ENCODE measurements at regions not wholly inside any gene's neighbourhood (a gene's known extent, or its start where the extent isn't known, plus 50 kb on each side); places are given as distances from the start of the nearest gene placed in this dataset.

GRCh38 chr4:179666226-179666625 lies 2224.0 kb upstream of the AGA start:
- Mint-ChIP-seq H3K27ac (no peak overlapping the region), H3K27me3 (ENCODE audit: low read depth in 3 of 3) (peaks cover 0 to 4% (median 0%) of the 10 kb centered on the region in 3 donors), H3K9me3 (peaks cover 7 to 26% (median 16%) of the 10 kb centered on the region in 7 donors), H3K4me3 (no peak overlapping the region), H3K36me3 (no peaks in the 10 kb centered on the region), H3K4me1 (no peaks in the 10 kb centered on the region)
- H3K36me3 ChIP-seq (replicated peaks in 1 of 2; ENCODE audit: control insufficient read depth in 1 of 2, insufficient read depth in 2 of 2, low read length in 2 of 2): no peaks in the 10 kb centered on the region
- H3K27ac ChIP-seq (ENCODE audit: low read depth in 1 of 2, low read length in 2 of 2): no peak overlapping the region
- no peak for TF ChIP-seq CTCF (IDR thresholded peaks at IDR 0.05)
- intact Hi-C loops (cut with micrococcal nuclease): no loop called here
- H3K4me2 ChIP-seq (replicated peaks; ENCODE audit: extremely low read depth, low read length, poor library complexity, severe bottlenecking): no peak overlapping the region
- H3K4me3 ChIP-seq (replicated peaks in 1 of 3; ENCODE audit: low read depth in 2 of 3, low read length in 3 of 3): no peak overlapping the region
- no peak overlapping the region for H2AFZ ChIP-seq (ENCODE audit: insufficient read depth, low read depth, low read length, poor library complexity, severe bottlenecking)
- 72% methylated on average over 3 of the region's 3 CpGs for WGBS (ENCODE audit: insufficient coverage)
- no peaks in the 10 kb centered on the region for H3K79me2 ChIP-seq (ENCODE audit: insufficient read depth, low read length)
- H3K4me1 ChIP-seq (ENCODE audit: control insufficient read depth in 1 of 2, insufficient read depth in 2 of 2, low read length in 2 of 2): no peaks in the 10 kb centered on the region
- DNase-seq: no peak
- H3K9me3 ChIP-seq (replicated peaks in 1 of 2; ENCODE audit: control insufficient read depth in 1 of 2, insufficient read depth in 1 of 2, low read length in 2 of 2): peaks cover 23 to 28% of the 10 kb centered on the region in 2 donors
- H3K27me3 ChIP-seq (ENCODE audit: control insufficient read depth in 2 of 2, insufficient read depth in 2 of 2, low read length in 2 of 2): no peaks in the 10 kb centered on the region
- no peak overlapping the region for H3K9ac ChIP-seq (ENCODE audit: insufficient read depth, low read length, poor library complexity, severe bottlenecking)
- H4K20me1 ChIP-seq (ENCODE audit: insufficient read depth, low read length): no peaks in the 10 kb centered on the region

GRCh38 chr4:179671609-179672008 lies 2229.4 kb upstream of the AGA start:
- Mint-ChIP-seq H3K4me3 (no peak overlapping the region), H3K27ac (no peak overlapping the region), H3K36me3 (no peaks in the 10 kb centered on the region), H3K4me1 (no peaks in the 10 kb centered on the region), H3K27me3 (ENCODE audit: low read depth in 3 of 3) (no peaks in the 10 kb centered on the region), H3K9me3 (peaks cover 0 to 22% (median 15%) of the 10 kb centered on the region in 7 donors)
- Histone ChIP-seq H3K27me3 (ENCODE audit: control insufficient read depth in 2 of 2, insufficient read depth in 2 of 2, low read length in 2 of 2) (no peaks in the 10 kb centered on the region), H4K20me1 (ENCODE audit: insufficient read depth, low read length) (no peaks in the 10 kb centered on the region), H3K36me3 (replicated peaks in 1 of 2; ENCODE audit: control insufficient read depth in 1 of 2, insufficient read depth in 2 of 2, low read length in 2 of 2) (no peaks in the 10 kb centered on the region), H2AFZ (ENCODE audit: insufficient read depth, low read depth, low read length, poor library complexity, severe bottlenecking) (no peak overlapping the region), H3K4me1 (ENCODE audit: control insufficient read depth in 1 of 2, insufficient read depth in 2 of 2, low read length in 2 of 2) (no peaks in the 10 kb centered on the region), H3K4me2 (replicated peaks; ENCODE audit: extremely low read depth, low read length, poor library complexity, severe bottlenecking) (no peak overlapping the region), H3K79me2 (ENCODE audit: insufficient read depth, low read length) (no peaks in the 10 kb centered on the region), H3K27ac (ENCODE audit: low read depth in 1 of 2, low read length in 2 of 2) (no peak overlapping the region), H3K4me3 (replicated peaks in 1 of 3; ENCODE audit: low read depth in 2 of 3, low read length in 3 of 3) (no peak overlapping the region), H3K9me3 (replicated peaks in 1 of 2; ENCODE audit: control insufficient read depth in 1 of 2, insufficient read depth in 1 of 2, low read length in 2 of 2) (peaks cover 11 to 13% of the 10 kb centered on the region in 2 donors), H3K9ac (ENCODE audit: insufficient read depth, low read length, poor library complexity, severe bottlenecking) (no peak overlapping the region)
- DNase-seq: no peak
- intact Hi-C loops (cut with micrococcal nuclease): no loop called here
- no peak for TF ChIP-seq CTCF (IDR thresholded peaks at IDR 0.05)
- WGBS (ENCODE audit: insufficient coverage): no CpG with 5 or more reads among the region's 2 CpGs

Measured in CD14-positive monocyte (primary cell).